GM19025 (cell line): ENCODE measurements at regions not wholly inside any gene's neighbourhood (a gene's known extent, or its start where the extent isn't known, plus 50 kb on each side); places are given as distances from the start of the nearest gene placed in this dataset.
"Not testable (repeated sequence)": the region's sequence is repeated elsewhere in the genome, so short reads cannot be mapped to it uniquely, and the experiment has no call there.

Experiments
- ATAC-seq: cut with Tn5 transposase; IDR thresholded peaks from one replicate; pipeline ENCODE4 v1.9.1; 2021; ENCODE audit warnings: mild to moderate bottlenecking, low read depth, moderate library complexity; ENCODE audit not compliant: unreplicated experiment

DNA sequence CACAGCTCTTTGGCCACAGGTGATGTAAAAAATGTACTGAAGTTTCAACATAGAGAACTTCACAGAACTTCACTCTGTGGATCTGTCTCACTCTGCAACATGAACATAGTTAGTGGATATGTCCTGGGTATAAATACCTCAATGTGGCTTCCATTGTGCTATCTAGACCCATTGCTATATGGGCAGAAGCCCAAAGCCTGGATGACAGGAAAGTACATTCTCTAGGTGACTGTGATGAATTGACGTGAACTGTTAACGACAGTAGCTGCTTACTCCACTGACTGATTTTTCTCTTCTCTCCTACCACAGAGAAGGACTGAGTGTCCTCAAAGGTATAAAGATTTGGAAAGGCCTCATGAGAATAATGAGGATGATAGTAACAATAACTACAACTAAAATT is 270.1 kb upstream of the FTMT start:
- ATAC-seq = no peak

- ATAC-seq = no peak
Measured at GRCh38 chr5:121596882-121597281, 254.8 kb upstream of the FTMT start.

DNA sequence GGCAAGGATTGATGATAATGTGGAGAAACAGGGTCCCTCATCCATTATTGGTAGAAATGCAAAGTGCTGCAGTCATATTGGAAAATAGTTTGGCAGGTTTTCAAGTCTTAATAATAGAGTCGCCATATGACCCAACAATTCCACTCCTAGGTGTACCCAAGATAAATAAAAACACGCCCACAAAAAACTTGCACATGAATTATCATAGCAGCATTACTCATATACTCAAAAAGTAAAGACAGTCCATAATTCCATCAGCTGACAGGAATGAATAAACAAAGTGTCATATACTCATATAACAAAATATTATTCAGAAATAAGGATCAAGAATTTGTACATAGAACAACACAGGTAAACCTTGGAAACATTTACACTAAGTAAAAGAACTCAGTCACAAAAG is 242.9 kb upstream of the FTMT start:
- no peak for ATAC-seq

- no peak for ATAC-seq
Measured at GRCh38 chr5:121624035-121624434, 227.6 kb upstream of the FTMT start.

DNA sequence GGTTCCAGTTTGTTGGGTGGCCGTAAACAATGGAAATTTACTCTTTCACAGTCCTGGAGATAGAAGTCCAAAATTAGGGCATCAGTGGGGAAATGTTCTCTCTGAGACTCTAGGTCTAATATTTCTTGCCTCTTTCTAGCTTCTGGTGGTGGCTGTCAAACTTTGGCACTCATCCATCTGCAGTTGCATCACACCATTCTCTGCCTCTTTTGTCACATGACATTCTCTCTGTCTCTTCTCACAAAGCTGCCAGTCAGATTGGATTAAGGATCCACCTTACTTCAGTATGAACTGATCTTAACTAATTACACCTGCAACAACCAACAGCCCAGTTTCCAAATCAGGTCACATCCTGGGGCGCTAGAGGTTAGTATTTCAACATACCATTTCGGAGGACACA is 222.9 kb upstream of the FTMT start:
- ATAC-seq = no peak

GRCh38 chr5:121630402-121630801 is 221.3 kb upstream of the FTMT start:
- no peak for ATAC-seq

DNA sequence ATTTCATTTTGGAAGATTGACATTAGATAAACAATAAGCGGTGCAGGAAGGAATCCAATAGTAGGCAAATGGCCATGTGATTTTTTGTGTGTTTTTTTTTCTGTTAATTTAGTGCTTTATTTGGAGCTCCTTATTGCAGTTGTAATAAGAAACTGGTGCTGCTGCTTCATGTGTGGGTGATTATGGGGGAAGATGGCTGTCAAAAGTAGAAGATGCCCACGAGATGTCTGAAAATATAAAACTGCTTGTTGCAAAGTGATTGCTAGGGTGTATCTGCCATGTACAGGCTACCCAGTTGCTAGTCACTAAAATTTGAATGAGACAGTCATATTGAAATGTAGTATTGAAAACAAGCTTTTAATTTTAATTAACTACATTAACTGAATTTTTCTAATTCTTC is 216.7 kb upstream of the FTMT start:
- ATAC-seq = no peak

DNA sequence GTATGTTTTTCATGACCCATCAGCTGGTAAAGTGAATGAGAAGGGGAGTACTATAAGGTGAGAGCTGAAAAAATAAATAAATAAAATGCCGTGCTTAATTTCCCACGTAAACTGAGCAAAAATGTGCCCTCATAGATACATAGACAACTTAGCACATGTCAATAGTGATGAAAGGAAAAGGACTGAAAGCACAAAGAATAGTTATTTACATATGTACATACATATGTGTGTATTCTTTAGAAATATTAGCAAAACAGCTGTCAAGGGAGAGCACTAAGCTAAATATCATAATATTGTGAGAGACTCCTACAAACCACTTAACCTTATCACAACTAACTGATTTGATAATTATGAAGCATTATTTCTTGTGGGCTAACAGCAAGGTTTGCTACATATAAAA is 213.6 kb upstream of the FTMT start:
- no peak for ATAC-seq

- ATAC-seq = no peak
Measured at GRCh38 chr5:121640298-121640697, 211.4 kb upstream of the FTMT start.

GRCh38 chr5:121658221-121658620 is 193.5 kb upstream of the FTMT start:
- ATAC-seq = no peak

- no peak for ATAC-seq
Measured at GRCh38 chr5:121660142-121660541, 191.5 kb upstream of the FTMT start.

GRCh38 chr5:121665542-121665941 is 186.1 kb upstream of the FTMT start:
- ATAC-seq = not testable (repeated sequence)

GRCh38 chr5:121667292-121667691 is 184.4 kb upstream of the FTMT start:
- ATAC-seq = no peak

DNA sequence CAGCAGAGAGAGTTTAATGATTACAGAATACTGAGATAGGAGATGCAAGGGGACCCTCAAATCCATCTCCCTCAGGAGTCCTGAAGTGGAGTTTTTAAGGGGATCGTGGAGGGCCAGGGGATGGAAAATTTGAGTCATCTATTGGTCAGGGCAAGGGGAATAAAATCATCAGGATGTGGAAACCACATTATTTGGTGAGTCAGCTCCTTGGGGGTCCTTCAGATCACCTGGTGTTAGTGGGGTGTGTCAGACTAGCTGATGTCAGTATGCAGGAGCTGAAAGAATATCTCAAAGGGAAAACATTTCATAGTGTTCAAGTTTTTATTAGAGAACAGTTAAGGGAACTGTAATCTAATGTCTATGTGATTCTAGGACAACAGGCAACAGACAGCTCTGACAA is 183.0 kb upstream of the FTMT start:
- no peak for ATAC-seq

- ATAC-seq = no peak
Measured at GRCh38 chr5:121671624-121672023, 180.1 kb upstream of the FTMT start.

DNA sequence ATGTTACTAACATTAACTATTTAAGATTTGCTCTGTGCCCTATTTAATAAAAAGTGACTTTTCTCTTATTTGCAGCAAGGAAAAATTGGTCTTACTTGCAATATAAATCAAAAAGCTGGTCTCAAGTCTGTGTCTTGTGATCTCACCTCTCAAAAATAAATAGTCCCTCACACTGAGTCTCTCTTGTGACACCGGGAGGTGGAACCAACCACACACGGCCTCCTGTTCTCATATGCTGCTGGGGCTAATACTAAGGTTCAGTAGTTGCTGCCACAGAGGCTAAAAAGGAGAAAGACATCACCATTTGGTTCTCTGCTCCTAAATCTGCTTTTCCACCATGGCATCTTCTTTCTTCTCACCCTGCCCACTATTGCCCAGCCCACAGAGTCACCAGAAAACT is 175.8 kb upstream of the FTMT start:
- ATAC-seq = no peak

GRCh38 chr5:121681229-121681855 is 170.3 kb upstream of the FTMT start:
- no peak for ATAC-seq

GRCh38 chr5:121688126-121688525 is 163.6 kb upstream of the FTMT start:
- ATAC-seq = no peak

DNA sequence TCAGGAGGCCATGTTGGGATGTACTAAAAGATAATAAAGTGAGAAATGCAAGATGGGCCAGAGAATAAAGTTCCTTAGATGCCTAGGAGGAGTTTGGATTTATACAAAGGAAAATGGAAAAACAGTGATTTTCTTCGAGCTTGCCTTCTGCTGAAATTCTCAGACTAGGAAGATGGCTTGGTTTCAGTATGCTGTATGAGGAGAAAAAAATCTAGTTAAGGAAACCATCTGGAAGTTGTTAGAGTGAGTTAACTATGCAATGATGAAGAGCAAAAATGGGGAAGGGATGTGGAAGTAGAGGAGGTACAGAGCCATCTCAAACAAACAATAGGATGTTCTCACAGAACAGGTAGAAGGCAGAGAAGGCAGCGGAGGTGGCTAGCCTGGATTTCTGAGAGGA is 162.9 kb upstream of the FTMT start:
- ATAC-seq = no peak

DNA sequence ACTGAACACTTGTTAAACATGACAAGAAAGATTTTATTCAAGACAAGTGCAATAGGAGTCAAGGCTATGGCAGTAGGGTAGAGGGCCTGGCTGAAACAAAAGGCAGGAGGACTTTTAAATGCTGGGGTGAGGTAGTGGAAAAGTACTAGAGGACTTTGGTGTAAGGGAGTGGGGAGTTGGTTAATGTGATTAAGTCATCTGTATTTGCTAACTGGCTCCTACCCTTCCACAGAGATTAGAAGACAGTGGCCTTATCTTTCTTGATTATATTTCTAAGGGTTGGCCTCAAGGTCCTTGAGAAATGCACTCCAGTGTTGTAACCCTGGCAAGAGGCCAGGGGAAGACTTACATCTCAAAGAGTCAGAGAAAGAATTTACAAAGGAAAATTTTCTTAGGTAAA is 160.2 kb upstream of the FTMT start:
- ATAC-seq = no peak

GRCh38 chr5:121692158-121692557 is 159.5 kb upstream of the FTMT start:
- no peak for ATAC-seq

DNA sequence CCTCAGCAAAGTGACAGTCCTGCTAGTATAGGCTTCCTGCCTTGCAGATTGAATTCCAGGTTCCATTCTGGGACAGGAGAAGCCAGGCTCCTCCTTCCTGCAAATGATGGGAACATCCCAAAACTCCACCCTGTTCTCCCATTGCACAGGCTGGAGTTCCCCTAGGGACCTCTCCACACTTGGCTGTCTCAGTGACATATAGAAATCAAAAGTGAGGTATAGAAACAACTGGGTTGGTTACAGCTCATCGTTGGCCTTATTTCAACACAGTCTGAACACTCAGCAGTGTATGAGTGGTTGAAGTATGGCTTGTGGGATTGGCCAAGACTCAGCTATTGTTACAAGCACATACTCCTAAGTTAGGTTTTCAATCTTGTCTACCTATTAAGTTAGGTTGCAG is 157.8 kb upstream of the FTMT start:
- no peak for ATAC-seq

GRCh38 chr5:121695307-121695706 is 156.4 kb upstream of the FTMT start:
- no peak for ATAC-seq
